ENCODE measurements at regions not wholly inside any gene's neighbourhood (a gene's known extent, or its start where the extent isn't known, plus 50 kb on each side); places are given as distances from the start of the nearest gene placed in this dataset.

DNA sequence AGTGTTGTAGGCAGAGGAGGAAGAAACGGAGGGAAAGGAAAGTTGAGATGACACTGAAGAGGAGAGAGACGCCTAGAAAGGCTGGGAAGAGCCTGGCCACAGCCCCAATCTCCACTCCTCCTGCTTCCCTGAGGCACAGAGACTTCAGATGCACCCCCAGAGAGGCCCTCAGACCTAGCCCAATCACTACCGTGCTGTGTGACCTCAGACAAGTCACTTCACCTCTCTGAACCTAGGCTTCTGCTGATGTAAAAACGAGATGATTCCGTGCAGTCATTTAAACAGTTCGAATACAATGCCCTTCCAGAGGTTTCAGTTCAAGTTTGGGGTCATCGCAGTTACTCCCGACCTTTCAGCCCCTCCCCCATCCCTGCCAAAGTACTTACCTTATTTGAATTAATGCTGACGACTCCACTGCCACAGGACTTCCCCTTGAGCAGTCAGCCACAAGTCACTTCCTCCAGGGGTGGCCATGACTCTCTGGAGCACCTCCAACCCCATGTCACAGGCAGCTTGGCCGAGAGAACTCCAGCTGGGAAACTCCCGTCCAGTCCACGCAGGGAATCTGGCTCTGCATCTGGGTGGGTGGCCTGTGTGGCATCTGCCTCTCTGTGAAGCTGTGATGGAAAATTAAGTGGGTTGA is 105.2 kb upstream of the ID2 start:
- Histone ChIP-seq H3F3A (ENCODE audit: control insufficient read depth, insufficient read depth) (peaks cover 40% of the 10 kb centered on the region), H3K36me3 (ENCODE audit: control insufficient read depth, low read length) (peaks cover 28% of the 10 kb centered on the region), H3K27me3 (ENCODE audit: control insufficient read depth, low read length) (no peaks in the 10 kb centered on the region), H3K4me3 (ENCODE audit: low read length) (peak overlapping the region; percentile 79), H3K4me2 (ENCODE audit: low read length) (peak overlapping the region; percentile 97), H3K9me3 (ENCODE audit: control insufficient read depth, insufficient read depth, low read length) (no peaks in the 10 kb centered on the region), H4K20me1 (ENCODE audit: control insufficient read depth, insufficient read depth, low read depth, low read length) (no peaks in the 10 kb centered on the region), H3K4me1 (ENCODE audit: control insufficient read depth, low read length) (peaks cover 100% of the 10 kb centered on the region), H3K27ac (ENCODE audit: low read depth, low read length) (peak overlapping the region; percentile 90), H3K79me2 (ENCODE audit: control insufficient read depth, low read length) (peaks cover 16% of the 10 kb centered on the region), H3K9me2 (replicated peaks; ENCODE audit: control insufficient read depth, low read length) (no peaks in the 10 kb centered on the region)
- no peak for TF ChIP-seq EZH2phosphoT487 (IDR thresholded peaks at IDR 0.05; ENCODE audit: borderline replicate concordance, low read length)
- TF ChIP-seq, protein P1, sequence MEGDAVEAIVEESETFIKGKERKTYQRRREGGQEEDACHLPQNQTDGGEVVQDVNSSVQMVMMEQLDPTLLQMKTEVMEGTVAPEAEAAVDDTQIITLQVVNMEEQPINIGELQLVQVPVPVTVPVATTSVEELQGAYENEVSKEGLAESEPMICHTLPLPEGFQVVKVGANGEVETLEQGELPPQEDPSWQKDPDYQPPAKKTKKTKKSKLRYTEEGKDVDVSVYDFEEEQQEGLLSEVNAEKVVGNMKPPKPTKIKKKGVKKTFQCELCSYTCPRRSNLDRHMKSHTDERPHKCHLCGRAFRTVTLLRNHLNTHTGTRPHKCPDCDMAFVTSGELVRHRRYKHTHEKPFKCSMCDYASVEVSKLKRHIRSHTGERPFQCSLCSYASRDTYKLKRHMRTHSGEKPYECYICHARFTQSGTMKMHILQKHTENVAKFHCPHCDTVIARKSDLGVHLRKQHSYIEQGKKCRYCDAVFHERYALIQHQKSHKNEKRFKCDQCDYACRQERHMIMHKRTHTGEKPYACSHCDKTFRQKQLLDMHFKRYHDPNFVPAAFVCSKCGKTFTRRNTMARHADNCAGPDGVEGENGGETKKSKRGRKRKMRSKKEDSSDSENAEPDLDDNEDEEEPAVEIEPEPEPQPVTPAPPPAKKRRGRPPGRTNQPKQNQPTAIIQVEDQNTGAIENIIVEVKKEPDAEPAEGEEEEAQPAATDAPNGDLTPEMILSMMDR (IDR thresholded peaks at IDR 0.05; ENCODE audit: low read depth, low read length, poor library complexity, severe bottlenecking): no peak

DNA sequence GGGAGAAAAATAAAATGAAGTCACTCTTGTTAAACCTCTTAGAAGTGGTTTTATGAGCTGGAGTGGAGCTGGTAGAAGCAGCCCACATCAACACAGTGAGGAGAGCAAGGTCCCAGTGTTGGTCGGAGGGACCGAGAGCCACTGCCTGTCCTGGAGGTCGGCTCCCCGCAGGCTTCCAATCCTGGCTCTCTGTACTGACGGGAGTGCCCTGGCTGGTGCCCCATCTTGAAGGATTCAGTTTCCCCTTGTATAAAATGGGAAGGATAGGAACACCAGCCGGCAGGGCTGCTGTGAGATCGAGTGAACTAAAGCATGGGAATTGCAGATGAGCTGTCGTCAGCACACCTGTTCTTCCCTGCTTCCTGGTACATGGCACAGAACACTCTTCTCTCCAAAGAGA is 104.3 kb upstream of the ID2 start:
- Histone ChIP-seq H3K4me1 (ENCODE audit: control insufficient read depth, low read length) (peaks cover 100% of the 10 kb centered on the region), H3K4me3 (ENCODE audit: low read length) (peak overlapping the region; percentile 79), H3F3A (ENCODE audit: control insufficient read depth, insufficient read depth) (peaks cover 47% of the 10 kb centered on the region), H3K9me3 (ENCODE audit: control insufficient read depth, insufficient read depth, low read length) (no peaks in the 10 kb centered on the region), H3K36me3 (ENCODE audit: control insufficient read depth, low read length) (peaks cover 25% of the 10 kb centered on the region), H3K9me2 (replicated peaks; ENCODE audit: control insufficient read depth, low read length) (no peaks in the 10 kb centered on the region), H3K27ac (ENCODE audit: low read depth, low read length) (peak overlapping the region; percentile 90), H3K4me2 (ENCODE audit: low read length) (peak overlapping the region; percentile 97), H3K79me2 (ENCODE audit: control insufficient read depth, low read length) (peaks cover 16% of the 10 kb centered on the region), H4K20me1 (ENCODE audit: control insufficient read depth, insufficient read depth, low read depth, low read length) (no peaks in the 10 kb centered on the region), H3K27me3 (ENCODE audit: control insufficient read depth, low read length) (no peaks in the 10 kb centered on the region)
- TF ChIP-seq, protein P1 (IDR thresholded peaks at IDR 0.05; ENCODE audit: low read depth, low read length, poor library complexity, severe bottlenecking): no peak
- TF ChIP-seq EZH2phosphoT487 (IDR thresholded peaks at IDR 0.05; ENCODE audit: borderline replicate concordance, low read length): no peak

DNA sequence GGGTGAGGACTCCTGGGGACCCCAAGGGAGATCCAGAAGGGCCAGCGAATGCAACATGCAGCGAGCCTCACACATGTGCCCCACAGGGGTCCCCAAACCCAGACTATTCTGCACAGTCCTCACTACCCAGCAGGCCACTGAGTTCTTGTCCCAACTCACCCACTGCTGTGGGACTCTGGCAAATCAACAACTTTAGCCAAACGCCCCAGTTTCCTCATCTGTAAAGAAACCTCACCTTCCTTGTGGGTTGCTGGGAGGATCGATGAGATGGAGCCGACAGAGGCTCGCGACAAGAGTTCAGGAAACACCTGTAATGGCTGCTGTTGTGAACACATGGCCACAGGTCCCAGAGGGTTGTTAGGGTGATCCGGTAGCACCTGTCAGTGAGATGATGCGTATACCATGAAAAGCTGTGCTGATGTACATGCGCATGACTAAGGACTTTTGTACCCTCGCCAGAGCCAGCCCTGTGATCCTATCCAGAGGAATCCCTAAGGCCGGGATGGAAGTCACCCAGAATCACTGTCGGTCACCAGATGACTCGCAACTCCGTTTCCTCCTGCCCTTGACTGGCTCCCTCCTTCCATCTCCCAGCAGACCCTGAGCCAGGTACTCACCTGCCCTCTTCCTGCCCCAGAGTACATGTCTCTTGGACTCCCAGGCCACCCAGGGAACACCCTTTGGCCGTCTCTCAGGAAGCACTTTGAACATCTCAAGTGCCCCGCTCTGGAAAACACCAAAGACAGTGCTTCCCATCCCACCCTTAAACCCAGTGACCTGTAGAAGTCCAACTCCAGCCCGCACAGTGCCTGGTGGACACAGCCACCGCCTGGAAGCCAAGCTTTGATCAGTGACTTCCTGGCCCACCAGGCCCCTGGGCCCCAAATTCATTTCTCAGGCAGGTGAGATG is 103.3 kb upstream of the ID2 start:
- H3K4me2 ChIP-seq (ENCODE audit: low read length): peak overlapping the region; percentile 97
- peaks cover 20% of the 10 kb centered on the region for H3K36me3 ChIP-seq (ENCODE audit: control insufficient read depth, low read length)
- peak overlapping the region; percentile 79 for H3K4me3 ChIP-seq (ENCODE audit: low read length)
- no peaks in the 10 kb centered on the region for H4K20me1 ChIP-seq (ENCODE audit: control insufficient read depth, insufficient read depth, low read depth, low read length)
- H3K4me1 ChIP-seq (ENCODE audit: control insufficient read depth, low read length): peaks cover 100% of the 10 kb centered on the region
- TF ChIP-seq EZH2phosphoT487 (IDR thresholded peaks at IDR 0.05; ENCODE audit: borderline replicate concordance, low read length): no peak
- TF ChIP-seq, protein P1 (IDR thresholded peaks at IDR 0.05; ENCODE audit: low read depth, low read length, poor library complexity, severe bottlenecking): no peak
- no peaks in the 10 kb centered on the region for H3K9me3 ChIP-seq (ENCODE audit: control insufficient read depth, insufficient read depth, low read length)
- peaks cover 52% of the 10 kb centered on the region for H3F3A ChIP-seq (ENCODE audit: control insufficient read depth, insufficient read depth)
- no peaks in the 10 kb centered on the region for H3K27me3 ChIP-seq (ENCODE audit: control insufficient read depth, low read length)
- H3K27ac ChIP-seq (ENCODE audit: low read depth, low read length): peak overlapping the region; percentile 90
- H3K79me2 ChIP-seq (ENCODE audit: control insufficient read depth, low read length): peaks cover 14% of the 10 kb centered on the region
- H3K9me2 ChIP-seq (replicated peaks; ENCODE audit: control insufficient read depth, low read length): no peaks in the 10 kb centered on the region

Measured in DOHH2 (cell line).